GM12874 (cell line): ENCODE measurements at regions not wholly inside any gene's neighbourhood (a gene's known extent, or its start where the extent isn't known, plus 50 kb on each side); places are given as distances from the start of the nearest gene placed in this dataset.

ENCODE experiments used
- CTCF ChIP-seq: IDR thresholded peaks from 2 replicates; pipeline ENCODE4 v1.5.1; 2011; ENCODE audit warnings: low read depth, mild to moderate bottlenecking, control low read depth, low read length, moderate library complexity; ENCODE audit not compliant: insufficient read depth

GRCh38 chr20:51076786-51077685 is 54.1 kb upstream of the KCNG1 start:
- no peak for TF ChIP-seq CTCF

GRCh38 chr20:51074062-51074461 is 51.2 kb upstream of the KCNG1 start:
- TF ChIP-seq CTCF: no peak
